ENCODE measurements at regions not wholly inside any gene's neighbourhood (a gene's known extent, or its start where the extent isn't known, plus 50 kb on each side); places are given as distances from the start of the nearest gene placed in this dataset.

DNA sequence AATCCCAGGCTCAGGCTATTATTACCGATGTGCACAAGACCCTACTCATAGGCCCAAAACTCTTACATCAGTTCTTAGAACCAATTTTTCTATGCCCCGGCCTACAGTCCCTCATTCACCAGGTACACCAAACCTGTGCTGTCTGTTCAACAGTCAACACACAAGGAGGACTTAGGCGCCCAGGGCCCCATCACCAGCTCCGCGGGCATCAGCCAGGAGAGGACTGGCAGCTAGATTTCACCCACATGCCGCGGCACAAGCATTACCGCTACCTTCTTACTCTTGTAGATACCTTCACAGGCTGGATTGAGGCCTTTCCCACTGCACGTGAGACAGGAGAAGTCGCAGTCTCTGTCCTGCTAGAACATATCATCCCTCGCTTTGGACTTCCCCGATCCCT lies 962.5 kb downstream of the RPA4 start:
- TF ChIP-seq, protein P1, sequence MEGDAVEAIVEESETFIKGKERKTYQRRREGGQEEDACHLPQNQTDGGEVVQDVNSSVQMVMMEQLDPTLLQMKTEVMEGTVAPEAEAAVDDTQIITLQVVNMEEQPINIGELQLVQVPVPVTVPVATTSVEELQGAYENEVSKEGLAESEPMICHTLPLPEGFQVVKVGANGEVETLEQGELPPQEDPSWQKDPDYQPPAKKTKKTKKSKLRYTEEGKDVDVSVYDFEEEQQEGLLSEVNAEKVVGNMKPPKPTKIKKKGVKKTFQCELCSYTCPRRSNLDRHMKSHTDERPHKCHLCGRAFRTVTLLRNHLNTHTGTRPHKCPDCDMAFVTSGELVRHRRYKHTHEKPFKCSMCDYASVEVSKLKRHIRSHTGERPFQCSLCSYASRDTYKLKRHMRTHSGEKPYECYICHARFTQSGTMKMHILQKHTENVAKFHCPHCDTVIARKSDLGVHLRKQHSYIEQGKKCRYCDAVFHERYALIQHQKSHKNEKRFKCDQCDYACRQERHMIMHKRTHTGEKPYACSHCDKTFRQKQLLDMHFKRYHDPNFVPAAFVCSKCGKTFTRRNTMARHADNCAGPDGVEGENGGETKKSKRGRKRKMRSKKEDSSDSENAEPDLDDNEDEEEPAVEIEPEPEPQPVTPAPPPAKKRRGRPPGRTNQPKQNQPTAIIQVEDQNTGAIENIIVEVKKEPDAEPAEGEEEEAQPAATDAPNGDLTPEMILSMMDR (conservative IDR thresholded peaks at IDR 0.05; ENCODE audit: low read depth, low read length): no peak
- no peak for TF ChIP-seq EZH2 (IDR thresholded peaks at IDR 0.05; ENCODE audit: low read length, unreplicated experiment)
